Muscle layer of colon (tissue), 2 donors: ENCODE measurements at regions not wholly inside any gene's neighbourhood (a gene's known extent, or its start where the extent isn't known, plus 50 kb on each side); places are given as distances from the start of the nearest gene placed in this dataset.

Source experiments
- H3K27ac ChIP-seq: one replicate; pipeline ENCODE4 v1.7.0; 2013; ENCODE audit warnings: low read depth, mild to moderate bottlenecking, low read length, moderate library complexity
- H3K27me3 ChIP-seq, 2 donors: one replicate each; pipeline ENCODE4 v1.7.0; 2013; ENCODE audit warnings: low read length in 2 of 2, mild to moderate bottlenecking in 2 of 2; ENCODE audit not compliant: insufficient read depth in 2 of 2, control insufficient read depth in 1 of 2
- H3K36me3 ChIP-seq: one replicate; pipeline ENCODE4 v1.7.0; 2013; ENCODE audit warnings: mild to moderate bottlenecking, low read length; ENCODE audit not compliant: insufficient read depth
- H3K4me1 ChIP-seq: one replicate; pipeline ENCODE4 v1.7.0; 2013; ENCODE audit warnings: mild to moderate bottlenecking, low read length; ENCODE audit not compliant: insufficient read depth
- H3K4me3 ChIP-seq, 2 donors: one replicate each; pipeline ENCODE4 v1.7.0; 2013; ENCODE audit warnings: low read length in 2 of 2, low read depth in 1 of 2, mild to moderate bottlenecking in 1 of 2, moderate library complexity in 1 of 2
- H3K9ac ChIP-seq: one replicate; pipeline ENCODE4 v1.7.0; 2013; ENCODE audit warnings: low read length
- H3K9me3 ChIP-seq: one replicate; pipeline ENCODE4 v1.7.0; 2013; ENCODE audit warnings: mild to moderate bottlenecking, low read length
- donor health status: abdominal sarcoma.
- donor health status: Adenocarcinoma of cecum.

- H3K4me1 ChIP-seq: no peaks in the 10 kb centered on the region
- no peaks in the 10 kb centered on the region for H3K36me3 ChIP-seq
- no peak overlapping the region for H3K27ac ChIP-seq
- H3K9ac ChIP-seq: no peak overlapping the region
- H3K9me3 ChIP-seq: no peaks in the 10 kb centered on the region
- H3K27me3 ChIP-seq: no peaks in the 10 kb centered on the region
- H3K4me3 ChIP-seq: no peak overlapping the region
Observed at GRCh38 chr6:40734607-40735006, 147.4 kb upstream of the LRFN2 start.

- H3K27ac ChIP-seq: no peak overlapping the region
- H3K9me3 ChIP-seq: no peaks in the 10 kb centered on the region
- no peaks in the 10 kb centered on the region for H3K4me1 ChIP-seq
- no peak overlapping the region for H3K4me3 ChIP-seq
- H3K36me3 ChIP-seq: no peaks in the 10 kb centered on the region
- H3K27me3 ChIP-seq: no peaks in the 10 kb centered on the region
- H3K9ac ChIP-seq: no peak overlapping the region
Observed at GRCh38 chr6:40733770-40734396, 146.7 kb upstream of the LRFN2 start.

GRCh38 chr6:40733290-40733689 lies 146.1 kb upstream of the LRFN2 start:
- H3K27me3 ChIP-seq: no peaks in the 10 kb centered on the region
- H3K4me3 ChIP-seq: no peak overlapping the region
- H3K9ac ChIP-seq: no peak overlapping the region
- no peak overlapping the region for H3K27ac ChIP-seq
- H3K9me3 ChIP-seq: no peaks in the 10 kb centered on the region
- H3K36me3 ChIP-seq: no peaks in the 10 kb centered on the region
- no peaks in the 10 kb centered on the region for H3K4me1 ChIP-seq

- no peaks in the 10 kb centered on the region for H3K4me1 ChIP-seq
- no peaks in the 10 kb centered on the region for H3K27me3 ChIP-seq
- no peak overlapping the region for H3K4me3 ChIP-seq
- no peak overlapping the region for H3K27ac ChIP-seq
- H3K9ac ChIP-seq: no peak overlapping the region
- no peaks in the 10 kb centered on the region for H3K9me3 ChIP-seq
- H3K36me3 ChIP-seq: no peaks in the 10 kb centered on the region
Observed at GRCh38 chr6:40732878-40733277, 145.7 kb upstream of the LRFN2 start.

- Histone ChIP-seq H3K4me1 (no peaks in the 10 kb centered on the region), H3K9ac (no peak overlapping the region), H3K4me3 (no peak overlapping the region), H3K27me3 (no peaks in the 10 kb centered on the region), H3K36me3 (no peaks in the 10 kb centered on the region), H3K9me3 (no peaks in the 10 kb centered on the region), H3K27ac (no peak overlapping the region)
Observed at GRCh38 chr6:40728643-40729042, 141.5 kb upstream of the LRFN2 start.

GRCh38 chr6:40727271-40727670 lies 140.1 kb upstream of the LRFN2 start:
- Histone ChIP-seq H3K9ac (no peak overlapping the region), H3K9me3 (no peaks in the 10 kb centered on the region), H3K27ac (no peak overlapping the region), H3K27me3 (no peaks in the 10 kb centered on the region), H3K4me3 (no peak overlapping the region), H3K36me3 (no peaks in the 10 kb centered on the region), H3K4me1 (no peaks in the 10 kb centered on the region)

- no peak overlapping the region for H3K9ac ChIP-seq
- no peaks in the 10 kb centered on the region for H3K9me3 ChIP-seq
Observed at GRCh38 chr6:40726853-40727252, 139.7 kb upstream of the LRFN2 start.

GRCh38 chr6:40725390-40725789 lies 138.2 kb upstream of the LRFN2 start:
- H3K27me3 ChIP-seq: no peaks in the 10 kb centered on the region
- no peak overlapping the region for H3K4me3 ChIP-seq
- H3K9me3 ChIP-seq: no peaks in the 10 kb centered on the region
- no peak overlapping the region for H3K9ac ChIP-seq
- no peaks in the 10 kb centered on the region for H3K36me3 ChIP-seq
- H3K27ac ChIP-seq: no peak overlapping the region
- peaks cover 4% of the 10 kb centered on the region for H3K4me1 ChIP-seq

More at GRCh38 chr6:40726853-40727252, 139.7 kb upstream of the LRFN2 start:
- no peaks in the 10 kb centered on the region for H3K36me3 ChIP-seq
- no peaks in the 10 kb centered on the region for H3K27me3 ChIP-seq
- no peak overlapping the region for H3K4me3 ChIP-seq
- H3K27ac ChIP-seq: no peak overlapping the region
- no peaks in the 10 kb centered on the region for H3K4me1 ChIP-seq

- no peak overlapping the region for H3K4me3 ChIP-seq
- no peak overlapping the region for H3K27ac ChIP-seq
- H3K9me3 ChIP-seq: no peaks in the 10 kb centered on the region
- H3K9ac ChIP-seq: no peak overlapping the region
- H3K36me3 ChIP-seq: no peaks in the 10 kb centered on the region
- H3K27me3 ChIP-seq: no peaks in the 10 kb centered on the region
- peaks cover 7% of the 10 kb centered on the region for H3K4me1 ChIP-seq
Observed at GRCh38 chr6:40724886-40725285, 137.7 kb upstream of the LRFN2 start.

- Histone ChIP-seq H3K4me1 (peaks cover 14% of the 10 kb centered on the region), H3K27ac (no peak overlapping the region), H3K4me3 (no peak overlapping the region), H3K9ac (no peak overlapping the region), H3K36me3 (no peaks in the 10 kb centered on the region), H3K9me3 (no peaks in the 10 kb centered on the region), H3K27me3 (no peaks in the 10 kb centered on the region)
Observed at GRCh38 chr6:40723967-40724366, 136.8 kb upstream of the LRFN2 start.

- Histone ChIP-seq H3K36me3 (no peaks in the 10 kb centered on the region), H3K9ac (no peak overlapping the region), H3K4me3 (no peak overlapping the region), H3K4me1 (peaks cover 14% of the 10 kb centered on the region), H3K27me3 (no peaks in the 10 kb centered on the region), H3K9me3 (no peaks in the 10 kb centered on the region), H3K27ac (no peak overlapping the region)
Observed at GRCh38 chr6:40722553-40723258, 135.5 kb upstream of the LRFN2 start.

GRCh38 chr6:40722091-40722490 lies 134.9 kb upstream of the LRFN2 start:
- Histone ChIP-seq H3K27ac (no peak overlapping the region), H3K4me1 (peaks cover 14% of the 10 kb centered on the region), H3K36me3 (no peaks in the 10 kb centered on the region), H3K4me3 (no peak overlapping the region), H3K9ac (no peak overlapping the region), H3K27me3 (no peaks in the 10 kb centered on the region), H3K9me3 (no peaks in the 10 kb centered on the region)
